ENCODE measurements at regions not wholly inside any gene's neighbourhood (a gene's known extent, or its start where the extent isn't known, plus 50 kb on each side); places are given as distances from the start of the nearest gene placed in this dataset.

GRCh38 chr18:77422974-77423867 lies 173.6 kb downstream of the GALR1 start:
- Histone ChIP-seq H3K36me3 (ENCODE audit: control insufficient read depth, insufficient read depth, low read length) (no peaks in the 10 kb centered on the region), H3K27ac (ENCODE audit: insufficient read depth, low read length) (no peak overlapping the region), H3K79me2 (ENCODE audit: control insufficient read depth, insufficient read depth, low read length) (no peaks in the 10 kb centered on the region), H4K20me1 (ENCODE audit: control insufficient read depth, extremely low read depth, insufficient read depth, low read length) (no peaks in the 10 kb centered on the region), H3K9ac (ENCODE audit: insufficient read depth, low read length) (no peak overlapping the region), H3K9me3 (ENCODE audit: control insufficient read depth, insufficient read depth, low read depth, low read length) (no peaks in the 10 kb centered on the region), H3K27me3 (ENCODE audit: control insufficient read depth, insufficient read depth, low read length) (no peaks in the 10 kb centered on the region), H3K4me3 (replicated peaks in 1 of 4; ENCODE audit: control extremely low read depth in 1 of 4, insufficient read depth in 1 of 4, low read depth in 3 of 4, low read length in 4 of 4) (no peak overlapping the region), H3K4me1 (ENCODE audit: control insufficient read depth, extremely low read depth, insufficient read depth, low read length) (no peaks in the 10 kb centered on the region), H3K4me2 (ENCODE audit: extremely low read depth, insufficient read depth, low read length) (no peak overlapping the region), H2AFZ (ENCODE audit: low read length) (no peak overlapping the region)
- no peak for DNase-seq (ENCODE audit: low read depth in 2 of 2)
- no peak for TF ChIP-seq CTCF (conservative IDR thresholded peaks at IDR 0.05 in 1 of 2, IDR thresholded peaks at IDR 0.05 in 1 of 2; ENCODE audit: low read depth in 1 of 2, low read length in 2 of 2)
- TF ChIP-seq EZH2 (IDR thresholded peaks at IDR 0.05; ENCODE audit: low read length, missing control alignments), result no peak

DNA sequence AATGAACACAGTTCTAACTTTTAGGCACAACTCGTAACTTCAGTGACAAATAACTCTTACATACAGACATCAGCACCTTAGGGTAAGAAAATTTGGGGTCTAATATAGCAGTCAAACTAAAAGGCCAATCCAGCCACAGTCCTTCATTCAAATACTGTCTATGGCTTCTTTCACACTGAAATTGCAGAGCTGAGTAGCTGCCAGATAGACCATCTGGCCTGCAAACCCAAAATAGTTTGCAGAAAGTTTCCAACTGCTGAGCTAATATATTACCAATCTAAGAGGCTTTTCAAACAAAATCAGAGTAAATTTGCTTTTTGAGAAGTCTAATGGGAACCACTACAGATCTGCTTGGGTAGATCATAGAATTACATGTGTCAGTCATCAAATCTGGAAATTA lies 183.4 kb downstream of the GALR1 start:
- no peaks in the 10 kb centered on the region for H3K79me2 ChIP-seq (ENCODE audit: control insufficient read depth, insufficient read depth, low read length)
- no peak overlapping the region for H3K4me2 ChIP-seq (ENCODE audit: extremely low read depth, insufficient read depth, low read length)
- H2AFZ ChIP-seq (ENCODE audit: low read length), result no peak overlapping the region
- no peak overlapping the region for H3K4me3 ChIP-seq (replicated peaks in 1 of 4; ENCODE audit: control extremely low read depth in 1 of 4, insufficient read depth in 1 of 4, low read depth in 3 of 4, low read length in 4 of 4)
- DNase-seq (ENCODE audit: low read depth in 2 of 2), result no peak
- TF ChIP-seq EZH2 (IDR thresholded peaks at IDR 0.05; ENCODE audit: low read length, missing control alignments) (no peak), CTCF (conservative IDR thresholded peaks at IDR 0.05 in 1 of 2, IDR thresholded peaks at IDR 0.05 in 1 of 2; ENCODE audit: low read depth in 1 of 2, low read length in 2 of 2) (no peak)
- H3K9ac ChIP-seq (ENCODE audit: insufficient read depth, low read length), result no peak overlapping the region
- H3K4me1 ChIP-seq (ENCODE audit: control insufficient read depth, extremely low read depth, insufficient read depth, low read length), result no peaks in the 10 kb centered on the region
- H3K9me3 ChIP-seq (ENCODE audit: control insufficient read depth, insufficient read depth, low read depth, low read length), result no peaks in the 10 kb centered on the region
- no peaks in the 10 kb centered on the region for H3K27me3 ChIP-seq (ENCODE audit: control insufficient read depth, insufficient read depth, low read length)
- no peaks in the 10 kb centered on the region for H4K20me1 ChIP-seq (ENCODE audit: control insufficient read depth, extremely low read depth, insufficient read depth, low read length)
- no peaks in the 10 kb centered on the region for H3K36me3 ChIP-seq (ENCODE audit: control insufficient read depth, insufficient read depth, low read length)
- no peak overlapping the region for H3K27ac ChIP-seq (ENCODE audit: insufficient read depth, low read length)

GRCh38 chr18:77439888-77440287 lies 190.2 kb downstream of the GALR1 start:
- no peak overlapping the region for H3K4me3 ChIP-seq (replicated peaks in 1 of 4; ENCODE audit: control extremely low read depth in 1 of 4, insufficient read depth in 1 of 4, low read depth in 3 of 4, low read length in 4 of 4)
- no peak overlapping the region for H2AFZ ChIP-seq (ENCODE audit: low read length)
- H3K9me3 ChIP-seq (ENCODE audit: control insufficient read depth, insufficient read depth, low read depth, low read length), result no peaks in the 10 kb centered on the region
- H3K9ac ChIP-seq (ENCODE audit: insufficient read depth, low read length), result no peak overlapping the region
- no peaks in the 10 kb centered on the region for H3K4me1 ChIP-seq (ENCODE audit: control insufficient read depth, extremely low read depth, insufficient read depth, low read length)
- H3K36me3 ChIP-seq (ENCODE audit: control insufficient read depth, insufficient read depth, low read length), result no peaks in the 10 kb centered on the region
- DNase-seq (ENCODE audit: low read depth in 2 of 2), result no peak
- TF ChIP-seq CTCF (conservative IDR thresholded peaks at IDR 0.05 in 1 of 2, IDR thresholded peaks at IDR 0.05 in 1 of 2; ENCODE audit: low read depth in 1 of 2, low read length in 2 of 2) (no peak), EZH2 (IDR thresholded peaks at IDR 0.05; ENCODE audit: low read length, missing control alignments) (no peak)
- H4K20me1 ChIP-seq (ENCODE audit: control insufficient read depth, extremely low read depth, insufficient read depth, low read length), result no peaks in the 10 kb centered on the region
- H3K79me2 ChIP-seq (ENCODE audit: control insufficient read depth, insufficient read depth, low read length), result no peaks in the 10 kb centered on the region
- no peaks in the 10 kb centered on the region for H3K27me3 ChIP-seq (ENCODE audit: control insufficient read depth, insufficient read depth, low read length)
- no peak overlapping the region for H3K27ac ChIP-seq (ENCODE audit: insufficient read depth, low read length)
- no peak overlapping the region for H3K4me2 ChIP-seq (ENCODE audit: extremely low read depth, insufficient read depth, low read length)

Data from fibroblast of lung (primary cell).